HEK293 (cell line): ENCODE measurements at regions not wholly inside any gene's neighbourhood (a gene's known extent, or its start where the extent isn't known, plus 50 kb on each side); places are given as distances from the start of the nearest gene placed in this dataset.

Source experiments
- PBX3 ChIP-seq: sonication (generic); formaldehyde crosslinking; IDR thresholded peaks from 2 replicates; pipeline ENCODE4 v1.8.1; 2022; ENCODE audit warnings: mild to moderate bottlenecking, moderate library complexity, missing genetic modification reagents
- TRIM28 ChIP-seq: IDR thresholded peaks from 2 replicates; pipeline ENCODE4 v1.6.1; 2011; ENCODE audit warnings: low read length, control low read depth, borderline replicate concordance
- YY1 ChIP-seq: fragments of 450-650 bp; formaldehyde crosslinking; IDR thresholded peaks from 2 replicates; pipeline ENCODE4 v1.5.1; 2018; ENCODE audit warnings: missing biosample characterization, missing genetic modification characterization
- ZFP41 ChIP-seq: fragments of 450-650 bp; formaldehyde crosslinking; IDR thresholded peaks from 2 replicates; pipeline ENCODE4 v1.5.1; 2016; ENCODE audit warnings: missing biosample characterization, missing genetic modification characterization, borderline replicate concordance
- ZNF324 ChIP-seq: fragments of 450-650 bp; formaldehyde crosslinking; IDR thresholded peaks from 2 replicates; pipeline ENCODE4 v1.5.1; 2016; ENCODE audit warnings: missing biosample characterization, missing genetic modification characterization
- ZNF350 ChIP-seq: fragments of 450-650 bp; formaldehyde crosslinking; IDR thresholded peaks from 2 replicates; pipeline ENCODE4 v1.5.0; 2017; ENCODE audit warnings: missing biosample characterization, mild to moderate bottlenecking, missing genetic modification characterization
- ZNF449 ChIP-seq: fragments of 450-650 bp; formaldehyde crosslinking; IDR thresholded peaks from 2 replicates; pipeline ENCODE4 v1.5.1; 2017; ENCODE audit warnings: missing biosample characterization, mild to moderate bottlenecking, missing genetic modification characterization, moderate library complexity
- TF ChIP-seq, protein P1 (sequence below): fragments of 450-650 bp; formaldehyde crosslinking; IDR thresholded peaks from 2 replicates; pipeline ENCODE4 v1.5.1; 2016; ENCODE audit warnings: missing biosample characterization, missing genetic modification characterization
- TF ChIP-seq, protein P2 (sequence below): fragments of 450-650 bp; formaldehyde crosslinking; IDR thresholded peaks from 2 replicates; pipeline ENCODE4 v1.5.1; 2016; ENCODE audit warnings: missing biosample characterization, missing genetic modification characterization, low read depth

DNA sequence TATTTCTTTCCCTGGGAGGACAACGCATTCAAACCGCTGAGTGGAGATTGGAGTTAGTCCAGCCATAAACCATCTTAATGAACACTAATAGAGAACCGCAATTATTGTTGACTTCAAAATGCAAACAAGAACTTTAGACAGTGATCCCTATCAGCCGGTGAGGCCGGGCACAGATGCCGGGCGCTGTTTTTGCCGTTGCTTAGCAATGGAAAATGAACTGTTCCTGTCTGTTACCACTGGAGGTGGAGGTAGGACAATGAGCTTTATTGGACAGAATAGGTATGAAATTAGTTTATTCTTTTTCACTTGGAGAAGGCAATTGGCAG is 216.8 kb downstream of the TTC8 start:
- TF ChIP-seq ZNF350 (tag by site-specific recombination) (no peak), YY1 (tag by site-specific recombination) (no peak), ZFP41 (no peak), TRIM28 (no peak), ZNF449 (tag by site-specific recombination) (no peak), ZNF324 (tag by site-specific recombination) (no peak), PBX3 (CRISPR knock-in tag) (no peak)
- TF ChIP-seq, protein P1, sequence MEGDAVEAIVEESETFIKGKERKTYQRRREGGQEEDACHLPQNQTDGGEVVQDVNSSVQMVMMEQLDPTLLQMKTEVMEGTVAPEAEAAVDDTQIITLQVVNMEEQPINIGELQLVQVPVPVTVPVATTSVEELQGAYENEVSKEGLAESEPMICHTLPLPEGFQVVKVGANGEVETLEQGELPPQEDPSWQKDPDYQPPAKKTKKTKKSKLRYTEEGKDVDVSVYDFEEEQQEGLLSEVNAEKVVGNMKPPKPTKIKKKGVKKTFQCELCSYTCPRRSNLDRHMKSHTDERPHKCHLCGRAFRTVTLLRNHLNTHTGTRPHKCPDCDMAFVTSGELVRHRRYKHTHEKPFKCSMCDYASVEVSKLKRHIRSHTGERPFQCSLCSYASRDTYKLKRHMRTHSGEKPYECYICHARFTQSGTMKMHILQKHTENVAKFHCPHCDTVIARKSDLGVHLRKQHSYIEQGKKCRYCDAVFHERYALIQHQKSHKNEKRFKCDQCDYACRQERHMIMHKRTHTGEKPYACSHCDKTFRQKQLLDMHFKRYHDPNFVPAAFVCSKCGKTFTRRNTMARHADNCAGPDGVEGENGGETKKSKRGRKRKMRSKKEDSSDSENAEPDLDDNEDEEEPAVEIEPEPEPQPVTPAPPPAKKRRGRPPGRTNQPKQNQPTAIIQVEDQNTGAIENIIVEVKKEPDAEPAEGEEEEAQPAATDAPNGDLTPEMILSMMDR (tag by site-specific recombination) = no peak
- TF ChIP-seq, protein P2, sequence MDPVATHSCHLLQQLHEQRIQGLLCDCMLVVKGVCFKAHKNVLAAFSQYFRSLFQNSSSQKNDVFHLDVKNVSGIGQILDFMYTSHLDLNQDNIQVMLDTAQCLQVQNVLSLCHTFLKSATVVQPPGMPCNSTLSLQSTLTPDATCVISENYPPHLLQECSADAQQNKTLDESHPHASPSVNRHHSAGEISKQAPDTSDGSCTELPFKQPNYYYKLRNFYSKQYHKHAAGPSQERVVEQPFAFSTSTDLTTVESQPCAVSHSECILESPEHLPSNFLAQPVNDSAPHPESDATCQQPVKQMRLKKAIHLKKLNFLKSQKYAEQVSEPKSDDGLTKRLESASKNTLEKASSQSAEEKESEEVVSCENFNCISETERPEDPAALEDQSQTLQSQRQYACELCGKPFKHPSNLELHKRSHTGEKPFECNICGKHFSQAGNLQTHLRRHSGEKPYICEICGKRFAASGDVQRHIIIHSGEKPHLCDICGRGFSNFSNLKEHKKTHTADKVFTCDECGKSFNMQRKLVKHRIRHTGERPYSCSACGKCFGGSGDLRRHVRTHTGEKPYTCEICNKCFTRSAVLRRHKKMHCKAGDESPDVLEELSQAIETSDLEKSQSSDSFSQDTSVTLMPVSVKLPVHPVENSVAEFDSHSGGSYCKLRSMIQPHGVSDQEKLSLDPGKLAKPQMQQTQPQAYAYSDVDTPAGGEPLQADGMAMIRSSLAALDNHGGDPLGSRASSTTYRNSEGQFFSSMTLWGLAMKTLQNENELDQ = no peak
